ENCODE measurements at regions not wholly inside any gene's neighbourhood (a gene's known extent, or its start where the extent isn't known, plus 50 kb on each side); places are given as distances from the start of the nearest gene placed in this dataset.

DNA sequence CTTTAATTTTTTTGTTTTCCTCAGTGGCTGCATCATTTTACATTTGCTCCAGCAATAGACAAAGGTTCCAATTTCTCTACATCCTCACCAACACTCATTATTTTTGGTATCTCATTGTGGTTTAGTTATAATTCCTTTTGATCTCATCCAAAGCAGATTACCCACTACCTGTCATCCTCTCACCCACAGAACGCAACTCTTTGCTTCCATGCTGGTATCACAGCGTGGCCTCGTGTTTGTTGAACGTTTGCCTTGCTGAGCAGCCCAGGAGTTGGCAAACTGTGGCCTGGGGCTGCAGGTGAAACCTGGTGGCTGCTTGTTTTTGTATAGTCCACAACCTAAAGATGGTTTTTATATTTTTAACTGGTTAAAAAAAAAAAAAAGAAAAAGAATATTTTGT lies 181.9 kb downstream of the BCAS1 start:
- TF ChIP-seq CTCF (IDR thresholded peaks at IDR 0.05) (no peak), POLR2AphosphoS5 (IDR thresholded peaks at IDR 0.05) (no peak)

Measured in breast epithelium (tissue), 3 donors.